HepG2 (cell line): ENCODE measurements at regions not wholly inside any gene's neighbourhood (a gene's known extent, or its start where the extent isn't known, plus 50 kb on each side); places are given as distances from the start of the nearest gene placed in this dataset.

Experiments used
- ATAC-seq: fragments of 200-7000 bp; cut with Tn5 transposase; 3 replicates; pipeline ENCODE4 v1.9.1; 2020; ENCODE audit warnings: mild to moderate bottlenecking, moderate library complexity
- BruUV-seq: library from RNA; stranded (reverse); fragments of 400-500 nt; replicated peaks from 2 replicates; lab custom pipeline; 2021; lab: Mats Ljungman, UMichigan
- CTCF ChIA-PET: fragments of 300-600 bp; formaldehyde crosslinking; extraction: SDS; loops from one replicate; lab custom pipeline; 2021; ENCODE audit warnings: low total read pairs, inconsistent platforms, low intra/inter-chr PET ratio; lab: Yijun Ruan, JAX
- POLR2A ChIA-PET: fragments of 350-600 bp; sonication (Branson Sonifier 250); formaldehyde crosslinking; loops from one replicate; lab custom pipeline; 2020; ENCODE audit warnings: antibody characterized with exemption, inconsistent platforms; lab: Yijun Ruan, JAX
- DNase-seq: peaks from one replicate; pipeline ENCODE4 v3.0.0-alpha.2; 2015; ENCODE audit warnings: low spot score
- FAIRE-seq: peaks from 3 replicates; lab custom pipeline; 2011; peaks lifted over from hg19 to GRCh38; lab: Jason Lieb, UNC
- H2AFZ ChIP-seq: one replicate; pipeline ENCODE4 v1.6.1; 2011; ENCODE audit warnings: low read length, inconsistent platforms
- H3K27ac ChIP-seq: fragments of 300-600 bp; 3 replicates; pipeline ENCODE4 v1.8.0; 2011; ENCODE audit warnings: mixed run types, mild to moderate bottlenecking, mixed read lengths, low read length, inconsistent platforms; ENCODE audit not compliant: insufficient read depth; ENCODE audit errors: extremely low read length
- H3K27me3 ChIP-seq, 2 experiments: fragments of 200-600 bp in 1 of 2; 2 replicates in 1 of 2; 3 replicates in 1 of 2; pipeline versions ENCODE4 v1.6.0 to v1.8.0; 2011; ENCODE audit warnings: low read length in 2 of 2, mild to moderate bottlenecking in 2 of 2, moderate library complexity in 2 of 2, inconsistent platforms in 1 of 2; ENCODE audit not compliant: insufficient read depth in 2 of 2, control insufficient read depth in 1 of 2
- H3K36me3 ChIP-seq, 2 experiments: fragments of 200-600 bp in 1 of 2; replicated peaks in 1 of 2; 2 replicates in 1 of 2; 3 replicates in 1 of 2; pipeline versions ENCODE4 v1.5.1 to v1.8.0; 2011; ENCODE audit warnings: low read length in 2 of 2, inconsistent platforms in 1 of 2; ENCODE audit not compliant: insufficient read depth in 2 of 2, control insufficient read depth in 1 of 2
- H3K4me1 ChIP-seq: 2 replicates; pipeline ENCODE4 v1.5.1; 2012; ENCODE audit warnings: low read length, inconsistent platforms; ENCODE audit not compliant: insufficient read depth
- H3K4me2 ChIP-seq: 2 replicates; pipeline ENCODE4 v1.6.0; 2011; ENCODE audit warnings: low read depth, low read length, inconsistent platforms
- H3K4me3 ChIP-seq, 3 experiments: fragments of 200-600 bp in 1 of 3; sonication (generic), shearing (Covaris generic) in 1 of 3; replicated peaks in 1 of 3; 2 replicates each; pipeline ENCODE4 v1.5.1; 2011 to 2016; ENCODE audit warnings: low read length in 3 of 3, inconsistent platforms in 2 of 3, low read depth in 2 of 3, mild to moderate bottlenecking in 2 of 3, control low read depth in 1 of 3, mixed read lengths in 1 of 3; ENCODE audit not compliant: insufficient read depth in 1 of 3
- H3K79me2 ChIP-seq: one replicate; pipeline ENCODE4 v1.6.1; 2011; ENCODE audit warnings: low read length, inconsistent platforms; ENCODE audit not compliant: insufficient read depth
- H3K9ac ChIP-seq: 2 replicates; pipeline ENCODE4 v1.6.0; 2011; ENCODE audit warnings: mild to moderate bottlenecking, low read depth, low read length, inconsistent platforms; ENCODE audit not compliant: insufficient read depth
- H3K9me3 ChIP-seq: 2 replicates; pipeline ENCODE4 v1.5.1; 2012; ENCODE audit warnings: mild to moderate bottlenecking, low read length
- H4K20me1 ChIP-seq: 2 replicates; pipeline ENCODE4 v1.6.0; 2011; ENCODE audit warnings: inconsistent platforms, mild to moderate bottlenecking, low read length, moderate library complexity; ENCODE audit not compliant: insufficient read depth
- KDM1A ChIP-seq: IDR thresholded peaks from 2 replicates; pipeline ENCODE4 v1.6.1; 2016; ENCODE audit warnings: missing compliant biosample characterization
- ZMYM4 ChIP-seq: sonication (generic); formaldehyde crosslinking; IDR thresholded peaks from 2 replicates; pipeline ENCODE4 v1.8.1; 2023; ENCODE audit warnings: mild to moderate bottlenecking, missing genetic modification reagents
- ZNF329 ChIP-seq: sonication (generic); formaldehyde crosslinking; IDR thresholded peaks from 2 replicates; pipeline ENCODE4 v1.9.0; 2021; ENCODE audit warnings: low read depth, mild to moderate bottlenecking, missing genetic modification reagents
- ZNF782 ChIP-seq: sonication (generic); formaldehyde crosslinking; IDR thresholded peaks from 2 replicates; pipeline ENCODE4 v1.4.0; 2020; ENCODE audit warnings: missing genetic modification reagents, mild to moderate bottlenecking, borderline replicate concordance
- WGBS: methylation state at CpG from one replicate; pipeline ENCODE4 v1.1.6; 2017; ENCODE audit warnings: low lambda C conversion rate; 5-methylcytosine and 5-hydroxymethylcytosine counted together
- in situ Hi-C: cut with HindIII; loops from 2 replicates; pipeline ENCODE4 v1.10.0; 2017; ENCODE audit warnings: low pct_unique_long_range_greater_than_20kb; ENCODE audit not compliant: extremely low pct_ligation_motif_present
- intact Hi-C: fragments of 100-400 bp; cut with micrococcal nuclease; formaldehyde crosslinking; loops from one replicate; pipeline ENCODE4 v1.10.0; 2022; ENCODE audit not compliant: unreplicated experiment
- TF ChIP-seq, protein P1 (sequence below): sonication (generic); formaldehyde crosslinking; IDR thresholded peaks from 2 replicates; pipeline ENCODE4 v1.5.0; 2020; ENCODE audit warnings: mild to moderate bottlenecking, missing genetic modification reagents
- TF ChIP-seq, protein P2 (sequence below), 2 experiments: sonication (generic) in 1 of 2; formaldehyde crosslinking in 1 of 2; IDR thresholded peaks; 2 replicates each; pipeline versions ENCODE4 v1.4.0 to v1.6.1; 2016 to 2020; ENCODE audit warnings: borderline replicate concordance in 1 of 2, low read depth in 1 of 2, mild to moderate bottlenecking in 1 of 2, missing genetic modification reagents in 1 of 2
- TF ChIP-seq, protein P3 (sequence below): sonication (generic); formaldehyde crosslinking; IDR thresholded peaks from 2 replicates; pipeline ENCODE4 v1.8.1; 2022; ENCODE audit warnings: low read depth, mild to moderate bottlenecking, missing genetic modification reagents

DNA sequence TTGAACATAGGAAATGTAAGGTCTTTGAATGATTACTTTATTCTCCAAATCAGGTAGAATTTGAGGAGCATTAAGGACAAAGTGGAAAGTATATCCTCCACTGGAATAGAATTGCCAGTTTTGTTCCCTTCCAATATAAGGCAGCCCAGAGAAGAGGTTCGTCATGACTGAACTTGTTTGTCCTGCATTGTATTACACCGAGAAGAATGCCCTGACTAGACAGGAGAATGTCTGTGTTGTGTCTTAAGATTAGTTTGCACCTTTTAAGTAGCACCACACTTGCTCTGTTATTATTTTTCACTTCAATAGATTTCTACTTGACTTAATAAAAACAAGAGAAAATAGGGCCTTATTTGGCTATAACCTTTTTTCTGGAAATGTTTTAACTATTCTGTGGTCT, 586.2 kb upstream of the PTGER4 start:
- 5% methylated on average over 2 of the region's 2 CpGs for WGBS
- intact Hi-C loops, result no loop called here
- POLR2A ChIA-PET, result no interaction called here
- DNase-seq (no peak), ATAC-seq (no peak), FAIRE-seq (no peak)
- Histone ChIP-seq H2AFZ (no peak overlapping the region), H4K20me1 (no peaks in the 10 kb centered on the region), H3K36me3 (no peaks in the 10 kb centered on the region), H3K9ac (no peak overlapping the region), H3K4me1 (no peaks in the 10 kb centered on the region), H3K9me3 (peaks cover 79% of the 10 kb centered on the region), H3K27ac (no peak overlapping the region), H3K79me2 (no peaks in the 10 kb centered on the region), H3K4me2 (no peak overlapping the region)
- BruUV-seq, result no TSS peak
- CTCF ChIA-PET, result no interaction called here
- TF ChIP-seq KDM1A (CRISPR knock-in tag) (no peak), ZNF782 (CRISPR knock-in tag) (no peak), ZNF329 (CRISPR knock-in tag) (no peak), ZMYM4 (CRISPR knock-in tag) (no peak)
- TF ChIP-seq, protein P1, sequence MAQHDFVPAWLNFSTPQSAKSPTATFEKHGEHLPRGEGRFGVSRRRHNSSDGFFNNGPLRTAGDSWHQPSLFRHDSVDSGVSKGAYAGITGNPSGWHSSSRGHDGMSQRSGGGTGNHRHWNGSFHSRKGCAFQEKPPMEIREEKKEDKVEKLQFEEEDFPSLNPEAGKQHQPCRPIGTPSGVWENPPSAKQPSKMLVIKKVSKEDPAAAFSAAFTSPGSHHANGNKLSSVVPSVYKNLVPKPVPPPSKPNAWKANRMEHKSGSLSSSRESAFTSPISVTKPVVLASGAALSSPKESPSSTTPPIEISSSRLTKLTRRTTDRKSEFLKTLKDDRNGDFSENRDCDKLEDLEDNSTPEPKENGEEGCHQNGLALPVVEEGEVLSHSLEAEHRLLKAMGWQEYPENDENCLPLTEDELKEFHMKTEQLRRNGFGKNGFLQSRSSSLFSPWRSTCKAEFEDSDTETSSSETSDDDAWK, result no peak
- TF ChIP-seq, protein P2, sequence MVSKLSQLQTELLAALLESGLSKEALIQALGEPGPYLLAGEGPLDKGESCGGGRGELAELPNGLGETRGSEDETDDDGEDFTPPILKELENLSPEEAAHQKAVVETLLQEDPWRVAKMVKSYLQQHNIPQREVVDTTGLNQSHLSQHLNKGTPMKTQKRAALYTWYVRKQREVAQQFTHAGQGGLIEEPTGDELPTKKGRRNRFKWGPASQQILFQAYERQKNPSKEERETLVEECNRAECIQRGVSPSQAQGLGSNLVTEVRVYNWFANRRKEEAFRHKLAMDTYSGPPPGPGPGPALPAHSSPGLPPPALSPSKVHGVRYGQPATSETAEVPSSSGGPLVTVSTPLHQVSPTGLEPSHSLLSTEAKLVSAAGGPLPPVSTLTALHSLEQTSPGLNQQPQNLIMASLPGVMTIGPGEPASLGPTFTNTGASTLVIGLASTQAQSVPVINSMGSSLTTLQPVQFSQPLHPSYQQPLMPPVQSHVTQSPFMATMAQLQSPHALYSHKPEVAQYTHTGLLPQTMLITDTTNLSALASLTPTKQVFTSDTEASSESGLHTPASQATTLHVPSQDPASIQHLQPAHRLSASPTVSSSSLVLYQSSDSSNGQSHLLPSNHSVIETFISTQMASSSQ (IDR thresholded peaks at IDR 0.05; ENCODE audit: low read depth), result no peak
- TF ChIP-seq, protein P2 (CRISPR knock-in tag; IDR thresholded peaks at IDR 0.05; ENCODE audit: borderline replicate concordance), result no peak
- TF ChIP-seq, protein P3, sequence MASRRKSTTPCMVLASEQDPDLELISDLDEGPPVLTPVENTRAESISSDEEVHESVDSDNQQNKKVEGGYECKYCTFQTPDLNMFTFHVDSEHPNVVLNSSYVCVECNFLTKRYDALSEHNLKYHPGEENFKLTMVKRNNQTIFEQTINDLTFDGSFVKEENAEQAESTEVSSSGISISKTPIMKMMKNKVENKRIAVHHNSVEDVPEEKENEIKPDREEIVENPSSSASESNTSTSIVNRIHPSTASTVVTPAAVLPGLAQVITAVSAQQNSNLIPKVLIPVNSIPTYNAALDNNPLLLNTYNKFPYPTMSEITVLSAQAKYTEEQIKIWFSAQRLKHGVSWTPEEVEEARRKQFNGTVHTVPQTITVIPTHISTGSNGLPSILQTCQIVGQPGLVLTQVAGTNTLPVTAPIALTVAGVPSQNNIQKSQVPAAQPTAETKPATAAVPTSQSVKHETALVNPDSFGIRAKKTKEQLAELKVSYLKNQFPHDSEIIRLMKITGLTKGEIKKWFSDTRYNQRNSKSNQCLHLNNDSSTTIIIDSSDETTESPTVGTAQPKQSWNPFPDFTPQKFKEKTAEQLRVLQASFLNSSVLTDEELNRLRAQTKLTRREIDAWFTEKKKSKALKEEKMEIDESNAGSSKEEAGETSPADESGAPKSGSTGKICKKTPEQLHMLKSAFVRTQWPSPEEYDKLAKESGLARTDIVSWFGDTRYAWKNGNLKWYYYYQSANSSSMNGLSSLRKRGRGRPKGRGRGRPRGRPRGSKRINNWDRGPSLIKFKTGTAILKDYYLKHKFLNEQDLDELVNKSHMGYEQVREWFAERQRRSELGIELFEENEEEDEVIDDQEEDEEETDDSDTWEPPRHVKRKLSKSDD (CRISPR knock-in tag), result no peak
- TF ChIP-seq, all 625 proteins: peak for 0
- no peak overlapping the region for H3K4me3 ChIP-seq
- no peaks in the 10 kb centered on the region for H3K27me3 ChIP-seq
- in situ Hi-C loops, result no loop called here
